ENCODE measurements at regions not wholly inside any gene's neighbourhood (a gene's known extent, or its start where the extent isn't known, plus 50 kb on each side); places are given as distances from the start of the nearest gene placed in this dataset.

GRCh38 chr20:4330011-4330410, 80.9 kb upstream of the ADRA1D start:
- peak overlapping the region in 1 of 2 donors; percentile 24 for H3K27ac ChIP-seq
- H3K9me3 ChIP-seq: no peaks in the 10 kb centered on the region
- no peaks in the 10 kb centered on the region for H3K36me3 ChIP-seq
- H3K4me3 ChIP-seq: no peak overlapping the region
- DNase-seq (ENCODE audit: low spot score): no peak
- no peaks in the 10 kb centered on the region for H3K27me3 ChIP-seq (replicated peaks; ENCODE audit: insufficient read depth)
- TF ChIP-seq CTCF (IDR thresholded peaks at IDR 0.05): no peak
- no peak for ATAC-seq (ENCODE audit: insufficient number of reproducible peaks, low FRiP score, low read depth)
- peaks cover 5 to 38% of the 10 kb centered on the region in 2 donors for H3K4me1 ChIP-seq (ENCODE audit: control insufficient read depth in 1 of 2, low read depth in 2 of 2)

- no peaks in the 10 kb centered on the region for H3K27me3 ChIP-seq (replicated peaks; ENCODE audit: insufficient read depth)
- no peak overlapping the region for H3K4me3 ChIP-seq
- ATAC-seq (ENCODE audit: insufficient number of reproducible peaks, low FRiP score, low read depth) (no peak), DNase-seq (ENCODE audit: low spot score) (no peak)
- no peak for TF ChIP-seq CTCF (IDR thresholded peaks at IDR 0.05)
- H3K27ac ChIP-seq: peak overlapping the region in 1 of 2 donors; percentile 24
- H3K36me3 ChIP-seq: no peaks in the 10 kb centered on the region
- peaks cover 5 to 38% of the 10 kb centered on the region in 2 donors for H3K4me1 ChIP-seq (ENCODE audit: control insufficient read depth in 1 of 2, low read depth in 2 of 2)
- no peaks in the 10 kb centered on the region for H3K9me3 ChIP-seq
Measured at GRCh38 chr20:4329232-4329631, 80.1 kb upstream of the ADRA1D start.

GRCh38 chr20:4328541-4328940, 79.5 kb upstream of the ADRA1D start:
- Histone ChIP-seq H3K27ac (no peak overlapping the region), H3K9me3 (no peaks in the 10 kb centered on the region), H3K4me1 (ENCODE audit: control insufficient read depth in 1 of 2, low read depth in 2 of 2) (peaks cover 5 to 38% of the 10 kb centered on the region in 2 donors), H3K4me3 (no peak overlapping the region), H3K27me3 (replicated peaks; ENCODE audit: insufficient read depth) (no peaks in the 10 kb centered on the region), H3K36me3 (no peaks in the 10 kb centered on the region)
- no peak for TF ChIP-seq CTCF (IDR thresholded peaks at IDR 0.05)
- DNase-seq (ENCODE audit: low spot score) (no peak), ATAC-seq (ENCODE audit: insufficient number of reproducible peaks, low FRiP score, low read depth) (no peak)

GRCh38 chr20:4327956-4328355, 78.9 kb upstream of the ADRA1D start:
- no peak for ATAC-seq (ENCODE audit: insufficient number of reproducible peaks, low FRiP score, low read depth)
- H3K4me3 ChIP-seq: no peak overlapping the region
- DNase-seq (ENCODE audit: low spot score): no peak

More at GRCh38 chr20:4327956-4328355, 78.9 kb upstream of the ADRA1D start:
- TF ChIP-seq CTCF (IDR thresholded peaks at IDR 0.05): no peak
- H3K27ac ChIP-seq: no peak overlapping the region
- H3K9me3 ChIP-seq: no peaks in the 10 kb centered on the region
- H3K36me3 ChIP-seq: no peaks in the 10 kb centered on the region
- peaks cover 5 to 38% of the 10 kb centered on the region in 2 donors for H3K4me1 ChIP-seq (ENCODE audit: control insufficient read depth in 1 of 2, low read depth in 2 of 2)
- no peaks in the 10 kb centered on the region for H3K27me3 ChIP-seq (replicated peaks; ENCODE audit: insufficient read depth)

All from thoracic aorta (tissue), 2 donors.